Sciatic nerve (tissue), 2 donors: ENCODE measurements at regions not wholly inside any gene's neighbourhood (a gene's known extent, or its start where the extent isn't known, plus 50 kb on each side); places are given as distances from the start of the nearest gene placed in this dataset.
"Not testable (repeated sequence)": the region's sequence is repeated elsewhere in the genome, so short reads cannot be mapped to it uniquely, and the experiment has no call there.

Experiments
- ATAC-seq: fragments of 200-7000 bp; cut with Tn5 transposase; one replicate; pipeline ENCODE4 v1.9.1; 2020; ENCODE audit warnings: mild to moderate bottlenecking, moderate library complexity
- DNase-seq: peaks from one replicate; pipeline ENCODE4 v3.0.0-alpha.2; 2020; ENCODE audit warnings: low spot score
- intact Hi-C: fragments of 100-400 bp; cut with DNase I; formaldehyde crosslinking; loops from one replicate; pipeline ENCODE4 v1.14.2; 2022
- donor health status: DM: no; HTN: no; CAD: no.
- donor health status: DM: no; HTN: no; CAD: no.

GRCh38 chr3:71998995-71999673, 214.2 kb upstream of the PROK2 start:
- DNase-seq (no peak), ATAC-seq (no peak)
- intact Hi-C loops = no loop called here

GRCh38 chr3:71997066-71997653, 212.2 kb upstream of the PROK2 start:
- intact Hi-C loops = no loop called here
- no peak for DNase-seq
- no peak for ATAC-seq

- ATAC-seq (no peak), DNase-seq (no peak)
- intact Hi-C loops = no loop called here
Observed at GRCh38 chr3:71994906-71995305, 210.0 kb upstream of the PROK2 start.

GRCh38 chr3:71994203-71994602, 209.3 kb upstream of the PROK2 start:
- intact Hi-C loops = no loop called here
- no peak for ATAC-seq
- no peak for DNase-seq

GRCh38 chr3:71991681-71992080, 206.7 kb upstream of the PROK2 start:
- ATAC-seq (no peak), DNase-seq (no peak)
- intact Hi-C loops = no loop called here

- ATAC-seq = no peak
- intact Hi-C loops = no loop called here
- no peak for DNase-seq
Observed at GRCh38 chr3:71991046-71991445, 206.1 kb upstream of the PROK2 start.

- no peak for DNase-seq
- intact Hi-C loops = no loop called here
- no peak for ATAC-seq
Observed at GRCh38 chr3:71990545-71990944, 205.6 kb upstream of the PROK2 start.

- DNase-seq (no peak), ATAC-seq (no peak)
- intact Hi-C loops = no loop called here
Observed at GRCh38 chr3:71989165-71989564, 204.2 kb upstream of the PROK2 start.

GRCh38 chr3:71987828-71988227, 202.9 kb upstream of the PROK2 start:
- intact Hi-C loops = no loop called here
- no peak for ATAC-seq
- DNase-seq = no peak

- intact Hi-C loops = no loop called here
- ATAC-seq (no peak), DNase-seq (no peak)
Observed at GRCh38 chr3:71987089-71987735, 202.3 kb upstream of the PROK2 start.

- intact Hi-C loops = no loop called here
- no peak for DNase-seq
- ATAC-seq = no peak
Observed at GRCh38 chr3:71986606-71987005, 201.7 kb upstream of the PROK2 start.

GRCh38 chr3:71984843-71985613, 200.1 kb upstream of the PROK2 start:
- ATAC-seq = no peak
- DNase-seq = no peak
- intact Hi-C loops = no loop called here

- DNase-seq (no peak), ATAC-seq (no peak)
- intact Hi-C loops = no loop called here
Observed at GRCh38 chr3:71983694-71984093, 198.7 kb upstream of the PROK2 start.

- ATAC-seq, DNase-seq, intact Hi-C loops: not testable (repeated sequence)
Observed at GRCh38 chr3:71982506-71983258, 197.7 kb upstream of the PROK2 start.

- intact Hi-C loops = no loop called here
- ATAC-seq (no peak), DNase-seq (no peak)
Observed at GRCh38 chr3:71979175-71979574, 194.2 kb upstream of the PROK2 start.

GRCh38 chr3:71978150-71978721, 193.3 kb upstream of the PROK2 start:
- no peak for DNase-seq
- intact Hi-C loops = no loop called here
- no peak for ATAC-seq

- DNase-seq (no peak), ATAC-seq (no peak)
- intact Hi-C loops = no loop called here
Observed at GRCh38 chr3:71977525-71977924, 192.6 kb upstream of the PROK2 start.

- intact Hi-C loops = no loop called here
- DNase-seq = no peak
- ATAC-seq = no peak
Observed at GRCh38 chr3:71975573-71975972, 190.6 kb upstream of the PROK2 start.

- DNase-seq (no peak), ATAC-seq (no peak)
- intact Hi-C loops = no loop called here
Observed at GRCh38 chr3:71974786-71975185, 189.8 kb upstream of the PROK2 start.
